PC-9 (cell line): ENCODE measurements at regions not wholly inside any gene's neighbourhood (a gene's known extent, or its start where the extent isn't known, plus 50 kb on each side); places are given as distances from the start of the nearest gene placed in this dataset.

Source experiments
- BruUV-seq: library from RNA; stranded (reverse); fragments of 400-500 nt; replicated peaks from 2 replicates; lab custom pipeline; 2021; lab: Mats Ljungman, UMichigan
- CTCF ChIA-PET: fragments of 300-600 bp; sonication (Branson Sonifier 250); formaldehyde crosslinking; loops from one replicate; lab custom pipeline; 2022; ENCODE audit warnings: antibody characterized with exemption; lab: Charles Lee
- POLR2A ChIA-PET: fragments of 300-600 bp; sonication (Branson Sonifier 250); formaldehyde crosslinking; loops from one replicate; lab custom pipeline; 2022; ENCODE audit warnings: antibody characterized with exemption; ENCODE audit not compliant: unreplicated experiment; lab: Charles Lee
- DNase-seq, 2 experiments: peaks; one replicate each; pipeline versions ENCODE4 v3.0.0 to v3.0.0-alpha.2; 2015 to 2022; ENCODE audit warnings: mixed read lengths in 1 of 2
- H2AFZ ChIP-seq: fragments of 200-600 bp; sonication (generic); 2 replicates; pipeline ENCODE4 v1.8.1; 2017; ENCODE audit warnings: antibody characterized with exemption
- H3F3A ChIP-seq: fragments of 200-600 bp; sonication (generic); 2 replicates; pipeline ENCODE4 v1.8.1; 2017; ENCODE audit warnings: antibody characterized with exemption, mild to moderate bottlenecking, low read depth; ENCODE audit not compliant: insufficient read depth
- H3K27ac ChIP-seq: fragments of 200-600 bp; sonication (generic); 2 replicates; pipeline ENCODE4 v1.6.1; 2016; ENCODE audit warnings: mixed run types
- H3K27me3 ChIP-seq: fragments of 200-600 bp; sonication (generic); 2 replicates; pipeline ENCODE4 v1.6.1; 2016; ENCODE audit warnings: low read depth, mixed run types; ENCODE audit not compliant: insufficient read depth
- H3K36me3 ChIP-seq: fragments of 200-600 bp; sonication (generic); 2 replicates; pipeline ENCODE4 v1.6.1; 2016; ENCODE audit warnings: low read depth, mixed run types
- H3K4me1 ChIP-seq: fragments of 200-600 bp; sonication (generic); replicated peaks from 2 replicates; pipeline ENCODE4 v1.6.1; 2016; ENCODE audit warnings: mixed run types; ENCODE audit not compliant: insufficient read depth
- H3K4me2 ChIP-seq: fragments of 200-600 bp; sonication (generic); 2 replicates; pipeline ENCODE4 v1.6.1; 2017; ENCODE audit warnings: mixed run types
- H3K4me3 ChIP-seq: fragments of 200-600 bp; sonication (generic); 2 replicates; pipeline ENCODE4 v1.6.1; 2016; ENCODE audit warnings: mixed run types
- H3K79me2 ChIP-seq: fragments of 200-600 bp; sonication (generic); 2 replicates; pipeline ENCODE4 v1.6.1; 2017; ENCODE audit warnings: low read depth, mixed run types
- H3K9me2 ChIP-seq: fragments of 200-600 bp; sonication (generic); 2 replicates; pipeline ENCODE4 v1.8.1; 2017; ENCODE audit warnings: mild to moderate bottlenecking; ENCODE audit not compliant: insufficient read depth
- H3K9me3 ChIP-seq: fragments of 200-600 bp; sonication (generic); 2 replicates; pipeline ENCODE4 v1.8.1; 2016; ENCODE audit warnings: low read depth; ENCODE audit not compliant: insufficient read depth
- H4K20me1 ChIP-seq: fragments of 200-600 bp; sonication (generic); 2 replicates; pipeline ENCODE4 v1.8.1; 2017; ENCODE audit not compliant: insufficient read depth
- EZH2 ChIP-seq: fragments of 200-600 bp; sonication (generic); IDR thresholded peaks from 2 replicates; pipeline ENCODE4 v1.8.0; 2017; ENCODE audit warnings: antibody characterized with exemption, low read depth
- intact Hi-C: fragments of 100-400 bp; cut with micrococcal nuclease; formaldehyde crosslinking; loops from one replicate; pipeline ENCODE4 v1.10.0; 2022; ENCODE audit not compliant: unreplicated experiment
- TF ChIP-seq, protein P1 (sequence below): fragments of 200-600 bp; sonication (generic); conservative IDR thresholded peaks from 2 replicates; pipeline ENCODE4 v1.6.1; 2017; ENCODE audit warnings: mixed run types, antibody characterized with exemption, mild to moderate bottlenecking, moderate library complexity

DNA sequence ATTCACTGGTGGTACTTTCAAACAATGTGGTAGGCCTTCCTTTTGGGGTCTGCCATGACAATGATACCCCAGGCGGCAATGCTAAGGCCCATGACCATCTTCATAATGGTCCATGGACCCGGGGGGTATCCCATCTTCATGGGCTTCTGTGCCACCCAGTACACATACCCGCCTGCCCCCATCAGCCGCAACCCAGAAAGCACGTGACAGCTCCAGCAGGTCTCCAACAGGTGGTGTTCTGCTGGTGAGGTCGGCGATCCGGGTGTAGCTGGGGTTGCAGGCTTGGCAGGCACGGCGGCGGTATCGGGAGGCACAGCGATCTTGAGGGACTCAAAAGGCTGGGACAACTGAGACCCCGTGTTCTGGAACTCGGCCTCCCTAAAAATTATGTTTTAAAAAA, 214.5 kb downstream of the SNRPN start:
- Histone ChIP-seq H3K4me2 (no peak overlapping the region), H2AFZ (no peak overlapping the region), H4K20me1 (no peaks in the 10 kb centered on the region), H3K79me2 (no peaks in the 10 kb centered on the region), H3K36me3 (no peaks in the 10 kb centered on the region), H3K9me2 (no peaks in the 10 kb centered on the region), H3F3A (no peaks in the 10 kb centered on the region), H3K4me1 (no peaks in the 10 kb centered on the region), H3K27me3 (no peaks in the 10 kb centered on the region), H3K27ac (no peak overlapping the region), H3K4me3 (no peak overlapping the region), H3K9me3 (no peaks in the 10 kb centered on the region)
- ChIA-PET CTCF (no interaction called here), POLR2A (no interaction called here)
- TF ChIP-seq, protein P1, sequence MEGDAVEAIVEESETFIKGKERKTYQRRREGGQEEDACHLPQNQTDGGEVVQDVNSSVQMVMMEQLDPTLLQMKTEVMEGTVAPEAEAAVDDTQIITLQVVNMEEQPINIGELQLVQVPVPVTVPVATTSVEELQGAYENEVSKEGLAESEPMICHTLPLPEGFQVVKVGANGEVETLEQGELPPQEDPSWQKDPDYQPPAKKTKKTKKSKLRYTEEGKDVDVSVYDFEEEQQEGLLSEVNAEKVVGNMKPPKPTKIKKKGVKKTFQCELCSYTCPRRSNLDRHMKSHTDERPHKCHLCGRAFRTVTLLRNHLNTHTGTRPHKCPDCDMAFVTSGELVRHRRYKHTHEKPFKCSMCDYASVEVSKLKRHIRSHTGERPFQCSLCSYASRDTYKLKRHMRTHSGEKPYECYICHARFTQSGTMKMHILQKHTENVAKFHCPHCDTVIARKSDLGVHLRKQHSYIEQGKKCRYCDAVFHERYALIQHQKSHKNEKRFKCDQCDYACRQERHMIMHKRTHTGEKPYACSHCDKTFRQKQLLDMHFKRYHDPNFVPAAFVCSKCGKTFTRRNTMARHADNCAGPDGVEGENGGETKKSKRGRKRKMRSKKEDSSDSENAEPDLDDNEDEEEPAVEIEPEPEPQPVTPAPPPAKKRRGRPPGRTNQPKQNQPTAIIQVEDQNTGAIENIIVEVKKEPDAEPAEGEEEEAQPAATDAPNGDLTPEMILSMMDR, result no peak
- intact Hi-C loops, result no loop called here
- no TSS peak for BruUV-seq
- DNase-seq, result no peak

DNA sequence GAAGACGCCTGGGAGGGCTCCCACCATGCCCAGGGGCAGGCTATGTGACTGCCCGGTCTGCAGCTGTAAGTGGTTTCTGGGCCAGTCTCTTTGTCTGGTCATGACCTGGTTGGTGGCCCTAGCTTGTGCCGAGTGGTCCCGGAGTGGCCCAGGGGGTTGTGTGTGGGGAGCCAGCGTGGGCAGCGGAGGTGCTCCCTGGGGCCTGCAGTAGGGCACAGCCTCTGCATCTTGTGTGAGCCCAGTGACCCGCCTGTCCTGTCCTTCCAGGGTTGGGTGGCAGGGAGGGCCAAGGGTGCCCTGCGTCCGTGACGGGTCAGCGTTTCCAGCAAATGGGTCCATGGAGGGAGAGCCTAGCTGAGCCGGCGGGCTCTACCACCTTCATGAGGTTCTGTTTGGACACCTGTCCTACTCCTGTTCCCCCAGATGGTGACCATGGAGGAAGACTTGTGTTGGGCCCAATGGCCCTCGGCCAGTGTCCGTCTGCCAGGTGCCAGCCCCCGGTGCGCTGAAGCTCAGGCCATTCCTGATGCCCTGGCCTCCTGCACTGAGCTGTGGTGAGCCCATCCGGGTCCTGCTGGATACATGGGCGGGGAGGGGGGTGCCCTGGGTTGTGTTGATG, 215.4 kb downstream of the SNRPN start:
- no peaks in the 10 kb centered on the region for H3K4me1 ChIP-seq

DNA sequence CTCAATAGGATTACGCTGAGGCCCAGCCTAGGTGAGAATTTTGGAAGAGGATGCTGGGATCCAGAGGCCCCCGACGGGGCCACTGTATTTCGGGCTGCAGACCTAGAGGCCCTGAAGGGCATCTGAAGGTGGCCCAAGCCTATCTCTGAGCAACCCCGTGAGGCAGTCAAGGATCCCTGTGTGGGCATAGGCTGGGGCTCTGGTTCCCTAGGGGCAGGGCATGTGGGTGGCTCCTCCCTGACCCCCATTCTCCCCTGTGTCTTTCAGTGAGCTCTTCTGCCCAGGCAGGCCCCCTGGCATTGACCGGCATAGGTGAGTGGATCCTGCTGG, 216.0 kb downstream of the SNRPN start:
- no peak for TF ChIP-seq EZH2
- TF ChIP-seq, protein P1, result no peak
- BruUV-seq, result no TSS peak
- no peak for DNase-seq
- intact Hi-C loops, result no loop called here
- no peaks in the 10 kb centered on the region for H3K9me3 ChIP-seq
- no peaks in the 10 kb centered on the region for H3F3A ChIP-seq
- no peak overlapping the region for H3K27ac ChIP-seq
- H3K4me1 ChIP-seq, result no peaks in the 10 kb centered on the region
- H3K4me3 ChIP-seq, result no peak overlapping the region
- no peak overlapping the region for H2AFZ ChIP-seq
- H3K36me3 ChIP-seq, result no peaks in the 10 kb centered on the region
- ChIA-PET POLR2A (no interaction called here), CTCF (no interaction called here)
- H3K9me2 ChIP-seq, result no peaks in the 10 kb centered on the region
- H4K20me1 ChIP-seq, result no peaks in the 10 kb centered on the region
- no peaks in the 10 kb centered on the region for H3K27me3 ChIP-seq
- no peaks in the 10 kb centered on the region for H3K79me2 ChIP-seq
- H3K4me2 ChIP-seq, result no peak overlapping the region

More for the DNA sequence above, 215.4 kb downstream of the SNRPN start:
- DNase-seq, result no peak
- Histone ChIP-seq H3K27ac (no peak overlapping the region), H3K4me3 (no peak overlapping the region), H3K36me3 (no peaks in the 10 kb centered on the region), H3K9me2 (no peaks in the 10 kb centered on the region), H4K20me1 (no peaks in the 10 kb centered on the region), H3K79me2 (no peaks in the 10 kb centered on the region), H3K27me3 (no peaks in the 10 kb centered on the region), H3F3A (no peaks in the 10 kb centered on the region), H3K9me3 (no peaks in the 10 kb centered on the region), H2AFZ (no peak overlapping the region), H3K4me2 (no peak overlapping the region)
- POLR2A ChIA-PET, result no interaction called here
- CTCF ChIA-PET, result no interaction called here
- TF ChIP-seq EZH2, result no peak
- TF ChIP-seq, protein P1, result no peak
- BruUV-seq, result no TSS peak
- intact Hi-C loops, result no loop called here
